ENCODE measurements at regions not wholly inside any gene's neighbourhood (a gene's known extent, or its start where the extent isn't known, plus 50 kb on each side); places are given as distances from the start of the nearest gene placed in this dataset.
"Not testable (repeated sequence)": the region's sequence is repeated elsewhere in the genome, so short reads cannot be mapped to it uniquely, and the experiment has no call there.

DNA sequence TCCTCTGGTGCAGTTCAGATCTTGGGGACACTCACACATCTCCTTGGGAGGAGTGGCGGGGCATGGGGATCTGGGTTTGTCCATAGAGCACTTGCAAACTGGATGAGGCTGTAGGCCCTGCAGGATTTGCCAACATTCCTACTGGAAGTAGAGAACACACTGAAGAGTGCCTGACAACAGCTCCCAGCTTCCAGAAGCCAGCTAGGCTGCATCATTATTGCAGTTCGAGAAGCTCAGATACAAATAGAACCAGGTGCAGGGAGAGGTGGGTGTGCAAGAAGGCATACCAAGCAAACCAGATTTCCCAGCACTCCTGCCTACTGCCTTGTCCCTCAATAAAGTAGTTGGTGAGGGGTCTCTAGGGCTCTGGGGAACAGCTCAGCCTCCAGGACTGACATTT, 52.5 kb downstream of the RHOB start:
- DNase-seq, result no peak

DNA sequence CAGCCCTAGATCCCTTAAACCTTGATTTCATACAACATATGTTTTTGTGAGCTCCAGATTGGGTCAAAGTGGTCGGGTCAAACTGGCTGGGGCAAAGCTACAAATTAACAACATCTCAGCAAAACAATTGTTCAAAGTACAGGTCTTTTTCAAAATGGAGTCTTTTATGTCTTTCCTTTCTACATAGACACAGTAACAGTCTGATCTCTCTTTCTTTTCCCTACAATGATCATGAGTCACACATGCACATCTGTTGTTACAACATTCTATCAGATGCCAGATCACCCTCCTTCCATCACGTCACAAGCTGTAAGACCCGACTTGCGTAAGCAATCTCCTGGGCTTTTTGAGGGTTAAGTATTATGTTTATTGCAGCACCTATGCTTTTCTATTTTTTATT, 55.1 kb downstream of the RHOB start:
- DNase-seq, result no peak

DNA sequence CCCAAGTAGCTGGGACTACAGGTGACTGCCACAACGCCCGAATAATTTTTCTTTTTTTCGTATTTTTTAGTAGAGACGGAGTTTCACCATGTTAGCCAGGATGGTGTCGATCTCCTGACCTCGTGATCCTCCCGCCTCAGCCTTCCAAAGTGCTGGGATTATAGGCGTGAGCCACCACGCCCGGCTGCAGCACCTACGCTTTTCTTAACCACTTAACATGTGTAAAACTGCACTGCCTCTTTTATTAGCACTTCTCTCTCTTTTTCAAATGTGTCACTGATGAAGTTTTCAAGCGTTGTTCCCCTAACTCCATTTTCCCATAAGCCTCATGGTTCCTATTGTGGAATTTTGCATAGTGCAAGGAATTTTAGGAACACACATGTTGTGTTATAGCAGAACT, 55.6 kb downstream of the RHOB start:
- DNase-seq, result not testable (repeated sequence)

DNA sequence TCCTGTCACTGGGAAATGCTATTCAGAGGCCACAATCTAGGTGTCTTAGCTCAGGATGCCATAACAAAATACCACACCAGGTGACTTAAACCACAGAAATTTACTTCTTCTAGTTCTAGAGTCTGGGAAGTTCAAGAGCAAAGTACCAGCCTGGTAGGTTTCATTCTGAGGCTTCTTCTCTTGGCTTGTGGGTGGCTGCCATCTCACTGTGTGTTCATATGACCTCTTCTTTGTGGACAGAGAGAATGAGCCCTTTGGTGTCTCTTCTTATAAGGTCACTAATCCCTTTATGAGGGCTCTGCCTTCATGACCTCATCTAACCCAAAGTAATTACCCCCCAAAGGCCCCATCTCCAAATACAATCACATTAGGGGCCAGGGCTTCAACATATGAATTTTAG, 57.3 kb downstream of the RHOB start:
- DNase-seq, result no peak

DNA sequence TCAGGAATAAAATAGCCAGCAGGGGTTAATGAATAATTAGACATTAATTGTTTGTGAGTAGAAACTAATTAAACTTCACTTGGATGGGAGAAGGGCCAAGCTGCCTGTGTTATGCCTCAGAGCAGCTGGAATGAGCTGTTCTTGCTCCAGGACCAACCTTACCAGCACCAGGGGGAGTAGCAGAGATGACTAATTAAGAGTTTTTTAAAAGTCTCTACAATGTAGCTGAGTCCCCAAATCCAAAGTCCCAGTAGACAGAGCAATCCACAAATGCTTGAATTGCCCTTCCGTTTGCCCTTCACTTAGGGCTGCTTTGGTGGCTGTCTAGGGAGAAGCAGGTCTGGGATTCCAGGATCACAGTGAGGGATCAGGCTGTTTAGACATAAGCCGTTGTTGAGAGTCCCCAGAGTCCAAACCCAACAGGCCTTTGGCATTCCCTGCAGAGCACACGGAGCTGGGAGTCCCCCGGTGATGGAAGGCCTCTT, 59.4 kb downstream of the RHOB start:
- no peak for DNase-seq

DNA sequence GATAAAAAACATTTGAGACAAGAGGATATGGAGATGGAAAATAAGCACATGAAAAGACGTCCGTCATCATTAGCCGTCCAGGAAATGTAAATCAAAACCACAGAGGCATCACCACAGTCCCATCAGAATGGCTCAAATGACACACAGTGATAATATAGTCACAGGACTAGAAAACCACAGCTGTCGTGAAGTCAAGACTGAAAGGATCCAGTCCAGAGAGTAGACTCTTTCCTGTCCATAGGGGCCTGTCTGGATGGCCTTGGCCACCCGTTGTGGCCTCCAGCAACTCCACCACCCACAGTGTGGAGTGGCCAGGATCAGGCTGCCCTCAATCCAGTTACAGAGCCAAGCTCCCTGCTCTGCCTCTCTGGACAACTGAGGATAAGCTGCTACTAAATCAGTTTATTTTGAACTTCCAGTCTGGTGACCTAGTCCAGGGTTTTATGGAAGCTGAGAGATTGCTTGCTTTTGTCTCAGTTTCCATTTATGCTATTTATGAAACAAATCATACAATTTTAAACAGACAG, 60.4 kb downstream of the RHOB start:
- no peak for DNase-seq

DNA sequence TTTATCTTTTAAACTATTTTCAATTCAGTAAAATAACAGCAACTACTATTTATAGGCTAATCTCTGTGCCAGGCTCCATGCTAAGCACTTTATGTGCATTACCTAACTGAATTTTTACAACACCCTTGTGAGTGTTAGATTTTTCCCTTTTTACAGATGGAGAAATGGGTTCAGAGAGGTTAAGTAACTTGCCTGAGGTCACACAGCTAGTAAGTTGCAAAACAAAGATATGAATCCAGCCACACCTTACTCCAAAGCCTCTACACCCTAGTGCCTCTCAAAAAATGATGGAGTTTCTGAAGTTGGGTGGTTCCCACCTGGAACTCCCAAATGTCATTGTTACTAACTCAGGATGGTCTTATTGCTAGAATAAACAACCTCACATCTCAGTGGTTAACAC, 60.8 kb downstream of the RHOB start:
- no peak for DNase-seq

DNA sequence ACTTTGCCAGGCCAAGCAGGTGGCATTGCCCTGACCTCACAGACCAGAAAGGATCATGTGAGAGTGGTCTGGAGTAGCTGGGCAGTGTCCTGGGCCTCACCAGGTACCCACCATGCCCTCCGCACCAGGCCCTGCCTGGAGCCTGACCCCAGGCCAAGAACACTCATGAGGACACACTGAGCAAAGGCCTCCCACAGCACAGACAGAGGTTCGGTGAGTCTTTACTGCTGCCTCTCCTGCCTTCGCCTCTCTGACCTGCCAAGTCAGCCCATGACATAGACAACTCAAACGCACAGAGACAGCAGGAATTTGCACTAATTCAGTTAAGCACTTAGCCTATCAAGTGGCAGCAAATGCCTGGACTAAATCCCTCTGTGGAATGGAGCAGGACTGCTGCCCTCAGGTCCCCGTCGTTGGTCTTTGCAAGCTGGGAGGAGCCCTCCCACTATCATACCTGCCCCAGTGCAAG, 62.5 kb downstream of the RHOB start:
- no peak for DNase-seq

DNA sequence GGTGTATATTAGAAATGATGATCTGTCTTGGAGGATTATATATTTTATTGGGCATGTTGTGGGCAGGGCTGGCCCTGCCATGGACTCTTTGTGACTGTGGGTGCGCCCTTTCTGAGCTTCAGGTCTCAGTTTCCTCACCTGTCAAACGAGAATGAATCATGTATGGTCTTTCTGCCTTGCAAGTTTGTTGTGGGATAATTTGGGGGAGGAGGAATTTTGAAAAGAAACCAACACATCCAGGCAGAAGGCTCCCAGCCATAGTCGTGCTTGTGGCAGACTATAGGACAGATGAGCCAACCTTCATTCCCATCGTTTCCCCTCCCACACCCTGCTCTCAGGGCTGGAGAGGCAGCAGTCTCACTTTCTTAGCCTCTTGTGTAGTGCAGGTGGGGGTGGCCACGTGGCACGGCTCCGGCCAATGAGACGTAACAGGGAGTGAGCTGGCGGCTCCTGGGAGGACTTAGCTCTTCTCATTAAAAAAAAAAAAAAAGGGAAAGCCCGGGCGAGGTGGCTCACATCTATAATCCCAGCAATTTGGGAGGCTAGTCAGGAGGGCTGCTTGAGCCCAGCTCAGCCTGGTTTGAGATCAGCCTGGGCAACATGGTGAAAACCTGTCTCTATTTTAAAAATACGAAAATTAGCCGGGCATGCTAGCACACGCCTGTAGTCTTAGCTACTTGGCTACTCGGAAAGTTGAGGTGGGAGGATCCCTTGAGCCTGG, 63.1 kb downstream of the RHOB start:
- no peak for DNase-seq

DNA sequence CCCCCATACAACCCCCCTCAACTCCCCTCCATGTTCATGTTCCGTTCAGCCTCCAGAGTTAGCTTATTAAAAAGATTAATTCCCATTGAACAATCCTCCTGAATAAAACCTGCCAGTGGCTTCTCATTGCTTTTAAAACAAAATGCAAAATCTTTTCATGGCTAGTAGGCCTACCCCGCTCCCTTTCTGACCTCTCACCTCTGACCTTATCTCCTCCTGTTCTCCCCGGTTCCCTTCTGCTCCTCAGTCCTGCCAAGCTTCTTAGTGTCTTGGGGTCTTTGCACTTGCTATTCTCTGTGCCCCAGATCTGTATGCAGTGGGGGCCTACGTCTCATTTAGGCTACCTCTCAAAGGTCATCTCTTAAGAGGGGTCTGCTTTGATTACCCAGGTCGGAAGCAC, 64.3 kb downstream of the RHOB start:
- no peak for DNase-seq

DNA sequence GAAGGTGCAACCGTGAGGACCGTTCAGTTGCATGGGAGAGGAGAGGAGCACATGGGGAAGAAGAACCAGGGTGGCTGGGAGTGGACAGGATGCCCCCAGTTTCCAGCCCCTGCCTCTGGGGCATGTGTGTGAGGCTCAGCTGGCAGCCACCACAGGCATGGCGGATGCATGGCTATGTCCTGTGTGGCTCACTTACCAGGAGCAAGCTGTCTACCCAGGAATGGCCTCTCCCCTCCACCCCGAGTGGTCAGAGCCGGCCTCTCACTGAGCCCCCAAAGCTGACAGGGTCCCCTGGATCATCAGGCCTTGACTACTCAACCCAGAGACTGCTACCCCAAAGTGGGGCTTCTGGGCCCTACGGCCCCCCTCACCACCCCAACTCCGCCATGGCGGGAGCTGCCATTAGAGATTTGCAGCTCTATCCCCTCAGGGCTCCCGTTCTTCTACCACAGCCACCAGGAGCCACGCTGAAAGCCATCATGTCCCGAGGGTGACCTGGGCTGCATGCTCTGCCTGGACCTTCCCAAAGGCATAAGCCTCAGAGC, 65.3 kb downstream of the RHOB start:
- no peak for DNase-seq

DNA sequence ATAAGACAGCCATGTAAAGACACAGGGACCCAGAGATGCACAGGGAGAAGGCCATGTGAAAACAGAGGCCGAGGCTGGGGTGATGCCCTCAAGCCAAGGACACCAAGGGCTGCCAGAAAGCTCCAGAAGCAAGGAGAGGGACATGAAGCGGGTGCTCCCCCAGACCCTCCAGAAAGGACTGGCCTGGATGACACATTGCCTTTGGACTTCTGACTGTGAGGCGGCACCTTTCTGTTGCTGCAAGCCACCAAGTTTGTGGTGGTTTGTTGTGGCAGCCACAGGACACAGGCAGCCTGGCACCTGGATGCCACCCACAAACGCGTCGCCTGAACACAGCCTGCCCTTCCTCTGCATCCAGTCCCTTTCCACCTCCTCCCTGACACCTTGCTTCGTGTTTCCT, 67.1 kb downstream of the RHOB start:
- no peak for DNase-seq

DNA sequence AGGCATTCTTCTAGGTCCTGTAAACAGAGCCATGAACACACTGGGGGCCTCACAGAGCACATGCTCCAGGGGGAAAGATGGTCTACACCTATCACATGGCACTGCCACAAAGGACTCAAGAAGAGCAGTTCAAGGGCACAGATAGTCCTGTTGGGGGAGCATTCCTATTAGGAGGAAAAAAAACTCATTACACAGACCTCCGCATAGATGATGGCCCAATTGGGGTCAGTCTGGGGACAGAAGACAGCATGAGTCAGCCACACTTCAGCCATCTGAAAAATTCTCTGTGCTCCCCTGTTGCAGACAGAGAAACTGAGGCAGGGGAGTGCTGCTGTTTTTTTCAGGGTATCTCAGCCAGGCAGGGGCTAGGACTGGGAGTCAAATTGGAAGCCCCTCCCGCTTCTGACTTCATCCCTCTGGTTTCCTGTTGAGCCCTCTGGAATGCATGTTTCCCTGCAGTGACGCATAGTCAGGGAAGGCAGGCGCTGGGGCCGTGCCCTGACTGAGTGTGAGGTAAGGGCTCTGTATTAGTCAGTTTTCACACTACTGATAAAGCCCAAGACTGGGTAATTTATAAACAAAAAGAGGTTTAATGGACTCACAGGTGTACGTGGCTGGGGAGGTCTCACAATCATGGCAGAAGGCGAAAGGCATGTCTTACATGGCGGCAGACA, 67.9 kb downstream of the RHOB start:
- no peak for DNase-seq

DNA sequence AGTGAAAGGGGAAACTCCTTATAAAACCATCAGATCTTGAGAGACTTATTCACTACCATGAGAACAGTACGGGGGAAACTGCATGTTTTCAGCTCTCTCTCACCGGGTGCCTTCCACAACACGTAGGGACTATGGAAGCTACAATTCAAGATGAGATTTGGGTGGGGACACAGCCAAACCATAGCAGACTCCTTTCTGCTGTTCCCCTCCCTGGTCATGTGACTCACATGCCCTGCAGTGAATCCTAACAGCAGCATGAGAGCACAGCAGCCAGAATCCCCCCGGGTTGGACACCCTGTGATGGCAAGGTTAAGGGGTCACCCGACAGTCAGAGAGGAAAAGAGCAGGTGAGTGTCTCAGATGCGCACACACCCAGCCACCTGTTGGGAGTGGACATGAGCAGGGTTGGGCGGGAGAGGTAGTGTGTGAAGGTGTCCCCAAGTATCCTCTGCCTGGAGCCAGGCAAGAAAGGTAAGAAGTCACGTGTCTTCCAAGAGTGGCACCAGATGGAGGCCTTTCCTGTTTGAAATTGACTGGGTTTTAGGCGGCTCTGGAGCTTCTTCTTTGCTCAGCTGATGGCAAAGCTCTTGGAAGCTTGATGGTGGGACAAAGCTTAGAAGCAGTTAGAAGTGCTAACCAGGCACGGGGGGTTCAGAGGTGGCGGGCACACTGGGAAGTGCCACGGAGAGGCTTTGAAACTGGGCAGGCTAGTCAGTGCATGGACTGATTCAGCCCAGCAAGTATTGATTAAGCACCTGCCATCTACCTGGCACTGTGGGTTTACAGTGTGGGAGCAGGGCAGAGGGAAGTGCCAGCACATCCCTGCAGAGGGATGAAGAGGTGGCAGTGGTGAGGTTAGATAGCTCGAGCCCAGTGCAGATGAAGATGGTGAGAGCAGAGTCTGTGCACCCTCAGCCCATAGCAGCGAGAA, 68.7 kb downstream of the RHOB start:
- DNase-seq, result no peak

DNA sequence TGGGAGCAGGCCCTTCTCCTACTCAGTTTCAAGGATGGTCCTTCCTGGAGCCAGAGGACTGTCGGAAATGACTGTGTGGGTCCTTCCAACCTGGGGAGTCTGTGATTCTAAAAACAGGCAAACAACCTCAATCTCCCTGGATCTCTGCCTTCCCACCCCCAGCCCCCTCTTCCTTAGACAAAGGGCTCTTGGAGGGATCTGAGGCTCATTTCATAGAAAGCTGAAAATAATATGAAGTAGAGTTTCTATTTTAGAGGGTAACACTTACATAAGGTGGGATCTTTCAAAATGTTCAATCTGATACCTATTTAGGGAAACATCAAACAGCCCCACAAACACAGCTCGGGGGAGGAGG, 69.4 kb downstream of the RHOB start:
- peak in 1 of 2 donors; percentile 17 for DNase-seq

DNA sequence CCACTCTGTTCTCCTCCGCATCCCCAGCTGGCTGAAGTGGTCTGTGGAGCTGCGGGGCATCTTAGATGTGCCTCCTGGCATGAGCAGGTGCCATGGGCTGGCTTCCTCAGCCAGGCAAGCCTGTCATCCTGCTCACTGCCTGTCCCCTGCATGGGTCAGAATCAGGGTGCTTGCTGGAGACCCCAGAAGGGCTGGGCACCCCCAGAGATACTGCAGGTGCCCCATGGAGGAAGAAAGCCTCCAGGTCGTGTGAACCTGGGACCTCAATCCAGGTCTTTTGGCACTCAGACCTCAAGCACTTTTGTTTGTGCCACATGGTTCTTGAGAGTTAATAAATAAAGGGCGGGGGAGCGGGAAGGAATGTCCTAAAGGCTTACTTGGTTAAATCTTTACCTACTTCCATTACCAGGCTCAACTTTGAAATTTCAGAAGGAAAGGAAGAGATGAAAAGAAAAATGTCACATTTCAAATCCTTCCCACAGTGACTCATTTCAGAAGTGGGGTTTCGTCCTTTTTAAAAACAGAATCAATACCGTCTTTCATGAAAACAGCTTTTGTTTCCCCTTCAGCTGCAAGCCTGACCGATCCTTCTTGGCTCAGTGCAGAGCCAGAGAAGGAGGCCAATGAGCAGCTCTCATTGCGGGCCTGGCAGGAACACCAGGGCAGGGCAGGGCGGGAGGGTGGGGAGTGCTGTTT, 69.9 kb downstream of the RHOB start:
- peak; percentile 69 to 87 for DNase-seq

DNA sequence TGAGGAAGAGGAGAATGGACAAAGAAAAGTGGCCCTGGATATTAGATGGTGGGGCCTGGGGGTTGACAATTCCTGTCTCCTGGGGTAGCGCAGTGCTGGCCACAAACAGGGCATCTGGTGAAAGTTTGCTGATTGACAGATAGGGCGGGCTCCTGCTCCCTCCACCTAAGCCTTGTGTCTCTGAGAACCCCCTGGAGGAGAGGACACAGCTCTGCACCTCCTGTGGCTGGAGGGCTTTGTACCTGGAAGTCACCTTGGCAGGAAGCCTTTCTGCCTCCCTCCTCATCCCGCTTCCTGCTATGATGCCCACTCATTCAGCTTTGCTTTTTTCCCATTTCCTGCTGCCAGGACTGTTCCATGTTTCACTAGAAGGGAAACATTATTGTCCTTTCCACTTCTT, 72.4 kb downstream of the RHOB start:
- no peak for DNase-seq

DNA sequence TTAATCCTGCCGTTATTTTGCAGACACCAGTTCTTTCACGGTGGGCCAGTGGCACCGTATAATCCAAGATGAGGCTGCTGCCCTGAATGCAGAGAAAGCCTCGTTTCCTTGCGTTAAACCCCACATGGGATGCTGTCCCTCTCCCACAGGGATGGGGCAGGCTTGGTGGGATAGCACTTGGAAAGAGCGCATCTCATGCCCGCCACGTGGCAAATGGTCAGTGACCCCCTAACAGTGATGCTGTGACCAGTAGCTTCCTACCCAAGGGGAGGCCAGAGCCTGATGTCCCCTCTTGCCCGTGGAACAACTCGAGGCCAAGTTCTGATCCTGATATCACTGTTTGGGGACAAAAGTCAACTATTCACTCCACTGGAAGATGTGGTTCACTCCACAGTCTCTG, 73.3 kb downstream of the RHOB start:
- no peak for DNase-seq

DNA sequence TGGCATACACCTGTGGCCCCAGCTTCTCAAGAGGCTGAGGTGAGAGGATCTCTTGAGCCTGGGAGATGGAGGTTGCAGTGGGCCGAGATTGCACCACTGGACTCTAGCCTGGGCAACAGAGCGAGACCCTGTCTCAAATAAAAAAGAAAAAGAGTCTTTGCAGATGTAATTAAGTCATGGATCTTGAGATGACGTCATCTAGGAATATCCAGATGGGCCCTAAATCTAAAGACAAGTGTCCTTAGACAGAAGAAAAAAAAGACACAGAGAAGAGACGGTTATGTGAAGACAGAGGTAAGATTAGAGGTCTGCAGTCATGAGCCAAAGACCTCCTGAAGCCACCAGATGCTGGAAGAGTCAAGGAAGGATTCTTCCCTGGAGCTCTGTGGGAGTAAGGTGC, 74.3 kb downstream of the RHOB start:
- DNase-seq, result no peak

DNA sequence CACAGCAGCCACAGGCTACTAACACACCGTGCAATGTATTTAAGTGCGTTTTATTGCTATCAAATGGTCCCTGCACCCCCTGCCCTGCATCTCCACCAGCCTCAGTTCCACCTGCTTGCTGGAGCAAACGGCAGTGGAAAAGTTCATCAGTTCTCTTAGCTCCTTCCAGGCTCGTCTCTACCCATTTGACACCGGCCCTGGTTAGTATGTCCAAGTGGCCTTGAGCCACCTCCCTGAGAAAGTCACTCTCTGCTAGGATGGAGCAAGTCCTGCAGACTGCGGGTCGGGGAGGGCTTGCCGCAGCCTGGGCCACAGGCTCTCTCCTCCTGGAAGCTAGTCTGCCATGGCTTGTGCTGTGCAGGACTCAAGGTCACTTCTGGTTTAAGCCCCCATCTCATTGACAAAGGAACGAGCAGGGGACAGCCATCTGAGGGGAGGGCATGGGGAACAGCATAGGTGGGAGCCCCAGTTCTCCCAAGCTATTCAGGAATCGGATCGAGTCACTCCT, 74.9 kb downstream of the RHOB start:
- no peak for DNase-seq

DNA sequence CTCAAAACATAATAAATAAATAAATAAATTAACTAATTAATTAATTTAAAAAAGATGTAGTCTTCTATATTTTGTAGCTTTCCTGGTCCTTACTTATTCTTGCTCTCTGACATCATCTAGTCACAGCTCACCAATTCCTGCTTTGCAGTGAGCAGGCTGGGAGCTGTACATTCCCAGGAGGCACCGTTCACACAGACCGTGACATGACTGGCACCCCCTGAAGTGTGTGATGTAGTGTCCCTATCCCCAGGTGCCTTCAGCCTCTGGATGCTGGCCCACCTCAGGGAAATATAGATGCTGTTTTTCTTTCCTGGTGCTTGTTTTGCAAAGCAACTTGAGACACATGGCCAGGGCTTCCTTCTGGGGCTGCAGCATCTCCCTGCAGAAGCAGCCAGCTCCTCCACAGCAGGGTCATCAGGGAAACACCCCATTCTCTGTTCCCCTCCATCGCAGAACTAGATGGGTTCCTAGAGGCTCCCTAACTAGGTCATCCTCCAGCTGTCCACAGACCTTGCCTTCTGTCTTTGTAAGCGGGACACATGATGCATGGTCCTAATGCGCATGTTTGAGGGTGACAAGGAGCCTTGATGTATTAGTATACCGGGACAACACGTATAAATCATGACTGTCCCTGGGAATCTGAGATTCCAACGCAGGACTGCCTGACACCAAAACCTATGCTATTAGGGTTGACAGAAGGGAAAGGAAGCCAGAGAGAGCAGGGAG, 76.4 kb downstream of the RHOB start:
- DNase-seq, result no peak
